Smooth muscle cell (in vitro differentiated cells): ENCODE measurements at regions not wholly inside any gene's neighbourhood (a gene's known extent, or its start where the extent isn't known, plus 50 kb on each side); places are given as distances from the start of the nearest gene placed in this dataset.

ENCODE experiments used
- DNase-seq: peaks from one replicate; lab custom pipeline; 2025; ENCODE audit not compliant: unreplicated experiment; lab: John Stamatoyannopoulos, UW
- H2AFZ ChIP-seq: fragments of 200-600 bp; sonication (generic); 2 replicates; pipeline ENCODE4 v1.6.0; 2016; ENCODE audit warnings: antibody characterized with exemption, low read depth, mild to moderate bottlenecking
- H3F3A ChIP-seq: fragments of 200-600 bp; sonication (generic); 2 replicates; pipeline ENCODE4 v1.6.0; 2017; ENCODE audit warnings: antibody characterized with exemption, low read depth
- H3K27ac ChIP-seq: fragments of 200-600 bp; sonication (generic); 2 replicates; pipeline ENCODE4 v1.5.1; 2016; ENCODE audit warnings: low read depth, mild to moderate bottlenecking
- H3K27me3 ChIP-seq: fragments of 200-600 bp; sonication (generic); 2 replicates; pipeline ENCODE4 v1.6.1; 2016; ENCODE audit warnings: low read depth, mild to moderate bottlenecking
- H3K36me3 ChIP-seq: fragments of 200-600 bp; sonication (generic); 2 replicates; pipeline ENCODE4 v1.5.1; 2016; ENCODE audit warnings: low read depth
- H3K4me1 ChIP-seq: fragments of 200-600 bp; sonication (generic); 2 replicates; pipeline ENCODE4 v1.5.1; 2016; ENCODE audit warnings: low read depth
- H3K4me2 ChIP-seq: fragments of 200-600 bp; sonication (generic); 2 replicates; pipeline ENCODE4 v1.6.0; 2016; ENCODE audit warnings: mild to moderate bottlenecking
- H3K4me3 ChIP-seq: fragments of 200-600 bp; sonication (generic); 2 replicates; pipeline ENCODE4 v1.5.1; 2016; ENCODE audit warnings: mild to moderate bottlenecking
- H3K79me2 ChIP-seq: fragments of 200-600 bp; sonication (generic); 2 replicates; pipeline ENCODE4 v1.6.0; 2016; ENCODE audit warnings: low read depth, mild to moderate bottlenecking
- H3K9ac ChIP-seq: fragments of 200-600 bp; sonication (generic); 2 replicates; pipeline ENCODE4 v1.6.0; 2016; ENCODE audit warnings: low read depth
- H3K9me3 ChIP-seq: fragments of 200-600 bp; sonication (generic); replicated peaks from 2 replicates; pipeline ENCODE4 v1.5.1; 2016; ENCODE audit warnings: low read depth
- H4K20me1 ChIP-seq: fragments of 200-600 bp; sonication (generic); 2 replicates; pipeline ENCODE4 v1.6.0; 2016; ENCODE audit warnings: low read depth
- WGBS: methylation state at CpG from one replicate; pipeline ENCODE4 v1.1.7; 2016; ENCODE audit warnings: low lambda C conversion rate; 5-methylcytosine and 5-hydroxymethylcytosine counted together
- TF ChIP-seq, protein P1 (sequence below): fragments of 200-600 bp; sonication (generic); IDR thresholded peaks from 2 replicates; pipeline ENCODE4 v1.5.1; 2017; ENCODE audit warnings: borderline replicate concordance, mild to moderate bottlenecking, antibody characterized with exemption; ENCODE audit not compliant: insufficient read depth, poor library complexity, severe bottlenecking

GRCh38 chrX:7435822-7436221 is 287.9 kb upstream of the PUDP start:
- Histone ChIP-seq H3K9me3 (no peaks in the 10 kb centered on the region), H3K27ac (no peak overlapping the region), H3K27me3 (no peaks in the 10 kb centered on the region), H3K79me2 (no peaks in the 10 kb centered on the region), H3K36me3 (no peaks in the 10 kb centered on the region), H3K9ac (no peak overlapping the region), H3K4me2 (no peak overlapping the region), H2AFZ (no peak overlapping the region), H3K4me1 (no peaks in the 10 kb centered on the region), H3K4me3 (no peak overlapping the region), H3F3A (no peaks in the 10 kb centered on the region), H4K20me1 (no peaks in the 10 kb centered on the region)
- 76% methylated on average over 2 of the region's 2 CpGs for WGBS
- TF ChIP-seq, protein P1, sequence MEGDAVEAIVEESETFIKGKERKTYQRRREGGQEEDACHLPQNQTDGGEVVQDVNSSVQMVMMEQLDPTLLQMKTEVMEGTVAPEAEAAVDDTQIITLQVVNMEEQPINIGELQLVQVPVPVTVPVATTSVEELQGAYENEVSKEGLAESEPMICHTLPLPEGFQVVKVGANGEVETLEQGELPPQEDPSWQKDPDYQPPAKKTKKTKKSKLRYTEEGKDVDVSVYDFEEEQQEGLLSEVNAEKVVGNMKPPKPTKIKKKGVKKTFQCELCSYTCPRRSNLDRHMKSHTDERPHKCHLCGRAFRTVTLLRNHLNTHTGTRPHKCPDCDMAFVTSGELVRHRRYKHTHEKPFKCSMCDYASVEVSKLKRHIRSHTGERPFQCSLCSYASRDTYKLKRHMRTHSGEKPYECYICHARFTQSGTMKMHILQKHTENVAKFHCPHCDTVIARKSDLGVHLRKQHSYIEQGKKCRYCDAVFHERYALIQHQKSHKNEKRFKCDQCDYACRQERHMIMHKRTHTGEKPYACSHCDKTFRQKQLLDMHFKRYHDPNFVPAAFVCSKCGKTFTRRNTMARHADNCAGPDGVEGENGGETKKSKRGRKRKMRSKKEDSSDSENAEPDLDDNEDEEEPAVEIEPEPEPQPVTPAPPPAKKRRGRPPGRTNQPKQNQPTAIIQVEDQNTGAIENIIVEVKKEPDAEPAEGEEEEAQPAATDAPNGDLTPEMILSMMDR: no peak
- DNase-seq: no peak

DNA sequence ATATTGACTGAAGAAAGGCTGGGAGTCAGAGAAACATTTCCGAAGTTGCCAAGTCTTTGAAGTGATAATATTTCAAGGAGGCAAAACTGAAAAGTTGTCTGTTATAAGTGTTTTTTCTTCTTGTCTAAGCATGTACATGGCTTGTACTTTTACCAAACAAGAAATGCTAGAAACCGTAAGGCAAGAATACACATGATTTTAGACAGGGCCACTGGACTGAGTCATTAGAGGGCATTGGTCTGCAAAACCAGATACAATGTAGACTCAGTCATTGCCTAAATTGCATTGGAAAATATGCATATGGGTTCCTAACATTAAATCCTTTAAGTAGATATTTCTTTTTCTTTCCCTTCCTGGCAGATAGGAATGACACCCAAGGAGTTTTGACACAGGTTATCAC is 284.9 kb upstream of the PUDP start:
- no peak overlapping the region for H2AFZ ChIP-seq
- H3K27me3 ChIP-seq: no peaks in the 10 kb centered on the region
- no peaks in the 10 kb centered on the region for H3K9me3 ChIP-seq
- H4K20me1 ChIP-seq: no peaks in the 10 kb centered on the region
- no peak overlapping the region for H3K27ac ChIP-seq
- TF ChIP-seq, protein P1: no peak
- no peak overlapping the region for H3K4me3 ChIP-seq
- H3K9ac ChIP-seq: no peak overlapping the region
- WGBS: 85% methylated on average over 2 of the region's 2 CpGs
- H3K4me2 ChIP-seq: no peak overlapping the region
- no peaks in the 10 kb centered on the region for H3F3A ChIP-seq
- no peaks in the 10 kb centered on the region for H3K36me3 ChIP-seq
- no peaks in the 10 kb centered on the region for H3K79me2 ChIP-seq
- DNase-seq: no peak
- no peaks in the 10 kb centered on the region for H3K4me1 ChIP-seq

- Histone ChIP-seq H3K9ac (no peak overlapping the region), H2AFZ (no peak overlapping the region), H3K4me2 (no peak overlapping the region), H3K4me1 (no peaks in the 10 kb centered on the region), H4K20me1 (no peaks in the 10 kb centered on the region), H3F3A (no peaks in the 10 kb centered on the region), H3K4me3 (no peak overlapping the region), H3K36me3 (no peaks in the 10 kb centered on the region), H3K27ac (no peak overlapping the region), H3K9me3 (no peaks in the 10 kb centered on the region), H3K79me2 (no peaks in the 10 kb centered on the region), H3K27me3 (no peaks in the 10 kb centered on the region)
- no peak for DNase-seq
- TF ChIP-seq, protein P1: no peak
- 75% methylated on average over 1 of the region's 1 CpG for WGBS
These were observed 272.8 kb upstream of the PUDP start for GRCh38 chrX:7420717-7421116.

DNA sequence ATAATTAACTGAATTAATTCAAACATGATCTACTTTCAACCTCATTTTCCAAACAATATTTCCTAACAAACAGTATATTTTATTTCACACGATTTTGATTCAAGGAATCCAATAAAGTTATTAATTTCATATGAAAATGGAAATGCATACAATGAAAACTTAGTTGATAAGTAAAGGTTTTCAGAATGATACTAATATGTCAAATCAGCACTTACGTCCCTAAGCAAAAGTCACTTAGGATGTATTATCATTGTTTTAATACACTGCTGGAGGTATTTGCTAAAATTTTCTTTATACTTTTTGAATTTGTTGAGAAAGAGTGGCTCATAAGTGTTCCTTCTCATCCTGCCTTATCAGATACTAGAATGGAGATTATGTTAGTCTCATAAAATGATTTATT is 266.8 kb upstream of the PUDP start:
- Histone ChIP-seq H3K27ac (no peak overlapping the region), H3K79me2 (no peaks in the 10 kb centered on the region), H3F3A (no peaks in the 10 kb centered on the region), H3K36me3 (no peaks in the 10 kb centered on the region), H3K4me2 (no peak overlapping the region), H3K27me3 (no peaks in the 10 kb centered on the region), H4K20me1 (no peaks in the 10 kb centered on the region), H3K9me3 (no peaks in the 10 kb centered on the region), H2AFZ (no peak overlapping the region), H3K4me3 (no peak overlapping the region), H3K4me1 (no peaks in the 10 kb centered on the region), H3K9ac (no peak overlapping the region)
- no peak for DNase-seq
- 68% methylated on average over 2 of the region's 2 CpGs for WGBS
- TF ChIP-seq, protein P1: no peak
